A549 (cell line): ENCODE measurements at regions not wholly inside any gene's neighbourhood (a gene's known extent, or its start where the extent isn't known, plus 50 kb on each side); places are given as distances from the start of the nearest gene placed in this dataset.

Source experiments
- CBX2 ChIP-seq: fragments of 200-600 bp; sonication (generic); IDR thresholded peaks from 2 replicates; pipeline ENCODE4 v1.6.1; 2016; ENCODE audit warnings: low read depth, mild to moderate bottlenecking, borderline replicate concordance
- EP300 ChIP-seq, 2 experiments: fragments of >200 bp; sonication (Bioruptor Twin); formaldehyde crosslinking; IDR thresholded peaks; 2 replicates in 1 of 2; 3 replicates in 1 of 2; pipeline ENCODE4 v1.6.1; 2016 to 2017
- PHF8 ChIP-seq: fragments of 200-600 bp; sonication (generic); IDR thresholded peaks from 2 replicates; pipeline ENCODE4 v1.6.1; 2016; ENCODE audit warnings: low read depth, mild to moderate bottlenecking, antibody characterized with exemption, moderate library complexity, borderline replicate concordance
- SREBF2 ChIP-seq: fragments of 450-650 bp; IDR thresholded peaks from 2 replicates; pipeline ENCODE4 v1.6.1; 2014; ENCODE audit warnings: mild to moderate bottlenecking, moderate library complexity

DNA sequence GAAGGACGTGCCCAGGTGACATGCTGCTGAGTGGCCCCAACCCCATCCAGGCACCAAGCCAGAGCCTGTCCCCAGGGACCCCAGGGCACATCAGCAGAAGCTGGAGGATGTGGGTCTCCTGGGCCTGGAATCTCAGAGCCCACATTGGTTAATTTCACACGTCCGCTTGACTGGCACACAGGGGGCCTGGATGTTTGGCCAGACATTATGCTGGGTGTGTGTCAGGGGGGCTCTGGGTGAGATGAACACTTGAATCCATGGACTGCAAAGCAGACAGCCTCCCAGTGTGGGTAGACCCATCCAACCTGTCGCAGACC is 79.1 kb upstream of the RET start:
- TF ChIP-seq CBX2 (no peak), PHF8 (no peak), EP300 (IDR thresholded peaks at IDR 0.05) (no peak), SREBF2 (no peak)
